SU-DHL-6 (cell line): ENCODE measurements at regions not wholly inside any gene's neighbourhood (a gene's known extent, or its start where the extent isn't known, plus 50 kb on each side); places are given as distances from the start of the nearest gene placed in this dataset.

ENCODE experiments used
- EZH2phosphoT487 ChIP-seq: fragments of 200-600 bp; sonication (generic), shearing (Covaris generic); conservative IDR thresholded peaks from 2 replicates; pipeline ENCODE4 v1.6.1; 2018; ENCODE audit warnings: mild to moderate bottlenecking, antibody characterized with exemption, low read length, moderate library complexity, mixed read lengths
- TF ChIP-seq, protein P1 (sequence below): fragments of 200-600 bp; sonication (generic); IDR thresholded peaks from one replicate; pipeline ENCODE4 v1.5.1; 2017; ENCODE audit warnings: antibody characterized with exemption, mild to moderate bottlenecking, low read length, moderate library complexity; ENCODE audit not compliant: insufficient read depth, poor library complexity, severe bottlenecking

- TF ChIP-seq, protein P1, sequence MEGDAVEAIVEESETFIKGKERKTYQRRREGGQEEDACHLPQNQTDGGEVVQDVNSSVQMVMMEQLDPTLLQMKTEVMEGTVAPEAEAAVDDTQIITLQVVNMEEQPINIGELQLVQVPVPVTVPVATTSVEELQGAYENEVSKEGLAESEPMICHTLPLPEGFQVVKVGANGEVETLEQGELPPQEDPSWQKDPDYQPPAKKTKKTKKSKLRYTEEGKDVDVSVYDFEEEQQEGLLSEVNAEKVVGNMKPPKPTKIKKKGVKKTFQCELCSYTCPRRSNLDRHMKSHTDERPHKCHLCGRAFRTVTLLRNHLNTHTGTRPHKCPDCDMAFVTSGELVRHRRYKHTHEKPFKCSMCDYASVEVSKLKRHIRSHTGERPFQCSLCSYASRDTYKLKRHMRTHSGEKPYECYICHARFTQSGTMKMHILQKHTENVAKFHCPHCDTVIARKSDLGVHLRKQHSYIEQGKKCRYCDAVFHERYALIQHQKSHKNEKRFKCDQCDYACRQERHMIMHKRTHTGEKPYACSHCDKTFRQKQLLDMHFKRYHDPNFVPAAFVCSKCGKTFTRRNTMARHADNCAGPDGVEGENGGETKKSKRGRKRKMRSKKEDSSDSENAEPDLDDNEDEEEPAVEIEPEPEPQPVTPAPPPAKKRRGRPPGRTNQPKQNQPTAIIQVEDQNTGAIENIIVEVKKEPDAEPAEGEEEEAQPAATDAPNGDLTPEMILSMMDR, result no peak
- TF ChIP-seq EZH2phosphoT487, result no peak
Observed at GRCh38 chr4:81589262-81589661, 117.6 kb upstream of the RASGEF1B start.
